ENCODE measurements at regions not wholly inside any gene's neighbourhood (a gene's known extent, or its start where the extent isn't known, plus 50 kb on each side); places are given as distances from the start of the nearest gene placed in this dataset.

- H3K79me2 ChIP-seq (ENCODE audit: control insufficient read depth, insufficient read depth, low read length), result no peaks in the 10 kb centered on the region
- BruUV-seq (replicated peaks), result no TSS peak
- in situ Hi-C loops (cut with MboI), result no loop called here
Observed at GRCh38 chr13:81106348-81106747, 765.4 kb upstream of the SPRY2 start.

More at GRCh38 chr13:81106348-81106747, 765.4 kb upstream of the SPRY2 start:
- Histone ChIP-seq H3K27me3 (replicated peaks in 1 of 2; ENCODE audit: control insufficient read depth in 2 of 2, insufficient read depth in 2 of 2, low read length in 1 of 2) (no peaks in the 10 kb centered on the region), H4K20me1 (ENCODE audit: control insufficient read depth, insufficient read depth) (no peaks in the 10 kb centered on the region), H2AFZ (ENCODE audit: control insufficient read depth, low read depth, low read length) (no peak overlapping the region), H3K4me2 (ENCODE audit: control insufficient read depth, insufficient read depth) (no peak overlapping the region), H3K4me1 (ENCODE audit: control insufficient read depth, insufficient read depth, low read length) (no peaks in the 10 kb centered on the region), H3K9me3 (replicated peaks; ENCODE audit: control insufficient read depth, insufficient read depth, low read length) (no peaks in the 10 kb centered on the region), H3K36me3 (ENCODE audit: control insufficient read depth in 2 of 2, insufficient read depth in 2 of 2, low read length in 1 of 2) (no peaks in the 10 kb centered on the region), H3K9ac (ENCODE audit: control insufficient read depth, insufficient read depth, low read length) (no peak overlapping the region), H3K4me3 (no peak overlapping the region), H3K27ac (ENCODE audit: control insufficient read depth, insufficient read depth) (no peak overlapping the region)
- ChIA-PET POLR2A (no interaction called here), RAD21 (ENCODE audit: unreplicated experiment) (interaction anchor here (1.6 kb wide), 1 partner anchor 11 kb away, joined by 3 read pairs; no protein-coding TSS in a partner anchor), CTCF (interaction anchor here (1.1 kb wide), 2 partner anchors 20 to 382 kb away, joined by 3 read pairs; no protein-coding TSS in a partner anchor), SMC1A (ENCODE audit: uncharacterized antibody, unreplicated experiment) (interaction anchor here (0.6 to 1.4 kb wide), 2 partner anchors 13 to 60 kb away, joined by 3 to 6 read pairs; no protein-coding TSS in a partner anchor)
- FAIRE-seq (no peak), DNase-seq (ENCODE audit: low read depth, low spot score) (no peak), ATAC-seq (no peak)
- intact Hi-C loops (cut with micrococcal nuclease; ENCODE audit: unreplicated experiment), result no loop called here
- WGBS (ENCODE audit: insufficient coverage, insufficient replicate concordance, low lambda C conversion rate, missing lambda C conversion rate), result 49% methylated on average over 7 of the region's 7 CpGs
- TF ChIP-seq MTA2 (IDR thresholded peaks at IDR 0.05; ENCODE audit: low read depth), result no peak
- TF ChIP-seq TBL1XR1 (IDR thresholded peaks at IDR 0.05; ENCODE audit: low read depth, low read length), result no peak
- TF ChIP-seq HDAC6 (IDR thresholded peaks at IDR 0.05; ENCODE audit: unreplicated experiment), result no peak
- TF ChIP-seq ZBTB33 (IDR thresholded peaks at IDR 0.05), result no peak
- TF ChIP-seq RFX5 (IDR thresholded peaks at IDR 0.05; ENCODE audit: low read depth, low read length), result no peak
- no peak for TF ChIP-seq MEF2A (IDR thresholded peaks at IDR 0.05; ENCODE audit: insufficient read depth, low read depth, low read length)
- TF ChIP-seq, protein P1, sequence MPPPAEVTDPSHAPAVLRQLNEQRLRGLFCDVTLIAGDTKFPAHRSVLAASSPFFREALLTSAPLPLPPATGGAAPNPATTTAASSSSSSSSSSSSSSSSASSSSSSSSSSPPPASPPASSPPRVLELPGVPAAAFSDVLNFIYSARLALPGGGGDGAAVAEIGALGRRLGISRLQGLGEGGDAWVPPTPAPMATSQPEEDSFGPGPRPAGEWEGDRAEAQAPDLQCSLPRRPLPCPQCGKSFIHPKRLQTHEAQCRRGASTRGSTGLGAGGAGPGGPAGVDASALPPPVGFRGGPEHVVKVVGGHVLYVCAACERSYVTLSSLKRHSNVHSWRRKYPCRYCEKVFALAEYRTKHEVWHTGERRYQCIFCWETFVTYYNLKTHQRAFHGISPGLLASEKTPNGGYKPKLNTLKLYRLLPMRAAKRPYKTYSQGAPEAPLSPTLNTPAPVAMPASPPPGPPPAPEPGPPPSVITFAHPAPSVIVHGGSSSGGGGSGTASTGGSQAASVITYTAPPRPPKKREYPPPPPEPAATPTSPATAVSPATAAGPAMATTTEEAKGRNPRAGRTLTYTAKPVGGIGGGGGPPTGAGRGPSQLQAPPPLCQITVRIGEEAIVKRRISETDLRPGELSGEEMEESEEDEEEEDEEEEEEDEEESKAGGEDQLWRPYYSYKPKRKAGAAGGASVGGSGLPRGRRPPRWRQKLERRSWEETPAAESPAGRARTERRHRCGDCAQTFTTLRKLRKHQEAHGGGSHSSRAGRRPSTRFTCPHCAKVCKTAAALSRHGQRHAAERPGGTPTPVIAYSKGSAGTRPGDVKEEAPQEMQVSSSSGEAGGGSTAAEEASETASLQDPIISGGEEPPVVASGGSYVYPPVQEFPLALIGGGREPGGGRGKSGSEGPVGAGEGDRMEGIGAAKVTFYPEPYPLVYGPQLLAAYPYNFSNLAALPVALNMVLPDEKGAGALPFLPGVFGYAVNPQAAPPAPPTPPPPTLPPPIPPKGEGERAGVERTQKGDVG (CRISPR knock-in tag; IDR thresholded peaks at IDR 0.05), result no peak
- TF ChIP-seq POU2F2 (IDR thresholded peaks at IDR 0.05; ENCODE audit: borderline replicate concordance, low read depth, low read length), result no peak
- no peak for TF ChIP-seq CTCF (IDR thresholded peaks at IDR 0.05 in 2 of 3, conservative IDR thresholded peaks at IDR 0.05 in 1 of 3; ENCODE audit: control insufficient read depth in 2 of 3, extremely low read depth in 1 of 3, insufficient read depth in 1 of 3, low read depth in 3 of 3, low read length in 3 of 3)
- TF ChIP-seq LARP7 (IDR thresholded peaks at IDR 0.05), result no peak

Data from GM12878 (cell line).